Esophagus squamous epithelium (tissue), 4 donors: ENCODE measurements at regions not wholly inside any gene's neighbourhood (a gene's known extent, or its start where the extent isn't known, plus 50 kb on each side); places are given as distances from the start of the nearest gene placed in this dataset.
"Not testable (repeated sequence)": the region's sequence is repeated elsewhere in the genome, so short reads cannot be mapped to it uniquely, and the experiment has no call there.

ENCODE experiments used
- CTCF ChIP-seq, 6 experiments: fragments of 450-650 bp in 4 of 6; fragments of 200-600 bp in 2 of 6; sonication (generic) in 2 of 6; IDR thresholded peaks; one replicate each; pipeline ENCODE4 v1.5.1; 2016 to 2019; ENCODE audit warnings: antibody characterized with exemption in 6 of 6, mild to moderate bottlenecking in 4 of 6, moderate library complexity in 4 of 6
- POLR2A ChIP-seq, 4 donors: fragments of 450-650 bp; IDR thresholded peaks; one replicate each; pipeline ENCODE4 v1.6.1; 2017; ENCODE audit warnings: antibody characterized with exemption in 4 of 4, mild to moderate bottlenecking in 4 of 4, moderate library complexity in 3 of 4

GRCh38 chr22:25311924-25312323 is 92.5 kb downstream of the CRYBB2 start:
- TF ChIP-seq CTCF, POLR2A (IDR thresholded peaks at IDR 0.05): not testable (repeated sequence)
